ENCODE measurements at regions not wholly inside any gene's neighbourhood (a gene's known extent, or its start where the extent isn't known, plus 50 kb on each side); places are given as distances from the start of the nearest gene placed in this dataset.
"Not testable (repeated sequence)": the region's sequence is repeated elsewhere in the genome, so short reads cannot be mapped to it uniquely, and the experiment has no call there.

DNA sequence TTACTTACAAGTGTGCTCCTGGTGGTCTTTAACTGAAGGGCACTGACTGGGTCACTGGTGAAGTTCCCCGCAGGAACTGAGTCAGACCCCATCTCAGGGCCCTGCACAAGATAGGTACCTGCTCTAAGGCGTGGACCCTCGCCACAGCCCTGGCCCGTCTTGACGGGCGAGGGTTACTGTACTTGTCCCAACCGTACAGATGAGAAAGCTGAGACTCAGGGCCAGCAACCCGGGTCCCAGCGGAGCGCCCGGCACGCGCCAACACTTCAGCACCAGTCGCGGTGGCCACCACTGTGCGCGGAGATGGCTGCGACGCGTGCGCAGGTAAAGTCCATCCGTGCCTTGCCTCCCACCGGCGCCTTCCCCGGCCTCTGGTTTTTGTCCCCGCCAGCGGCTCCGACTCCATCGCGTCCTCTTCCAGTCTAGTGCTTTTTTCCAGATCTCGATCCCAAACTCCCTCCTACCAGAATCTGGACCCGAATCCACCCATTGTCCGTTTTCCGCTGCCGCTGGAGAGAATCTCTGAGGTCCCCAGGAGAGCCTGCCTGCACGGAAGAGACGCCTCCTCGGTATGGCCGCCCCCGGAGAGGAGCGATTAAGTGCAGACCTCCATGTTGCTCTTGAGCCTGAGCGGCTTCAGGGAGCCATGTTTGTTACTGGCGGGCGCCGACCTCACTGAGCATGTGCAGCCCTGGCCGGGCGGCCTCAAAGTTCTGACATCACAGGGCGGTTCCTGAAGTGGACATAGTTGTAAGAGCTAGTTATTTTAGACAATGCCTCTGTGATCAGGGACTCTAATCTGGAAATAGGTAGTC, 1707.8 kb downstream of the SPATA31A7 start:
- Histone ChIP-seq H3K27ac (replicated peaks) (peak overlapping the region; percentile 86), H3K4me3 (replicated peaks; ENCODE audit: insufficient read depth, low read length) (peak overlapping the region; percentile 38)
- TF ChIP-seq, protein P1, sequence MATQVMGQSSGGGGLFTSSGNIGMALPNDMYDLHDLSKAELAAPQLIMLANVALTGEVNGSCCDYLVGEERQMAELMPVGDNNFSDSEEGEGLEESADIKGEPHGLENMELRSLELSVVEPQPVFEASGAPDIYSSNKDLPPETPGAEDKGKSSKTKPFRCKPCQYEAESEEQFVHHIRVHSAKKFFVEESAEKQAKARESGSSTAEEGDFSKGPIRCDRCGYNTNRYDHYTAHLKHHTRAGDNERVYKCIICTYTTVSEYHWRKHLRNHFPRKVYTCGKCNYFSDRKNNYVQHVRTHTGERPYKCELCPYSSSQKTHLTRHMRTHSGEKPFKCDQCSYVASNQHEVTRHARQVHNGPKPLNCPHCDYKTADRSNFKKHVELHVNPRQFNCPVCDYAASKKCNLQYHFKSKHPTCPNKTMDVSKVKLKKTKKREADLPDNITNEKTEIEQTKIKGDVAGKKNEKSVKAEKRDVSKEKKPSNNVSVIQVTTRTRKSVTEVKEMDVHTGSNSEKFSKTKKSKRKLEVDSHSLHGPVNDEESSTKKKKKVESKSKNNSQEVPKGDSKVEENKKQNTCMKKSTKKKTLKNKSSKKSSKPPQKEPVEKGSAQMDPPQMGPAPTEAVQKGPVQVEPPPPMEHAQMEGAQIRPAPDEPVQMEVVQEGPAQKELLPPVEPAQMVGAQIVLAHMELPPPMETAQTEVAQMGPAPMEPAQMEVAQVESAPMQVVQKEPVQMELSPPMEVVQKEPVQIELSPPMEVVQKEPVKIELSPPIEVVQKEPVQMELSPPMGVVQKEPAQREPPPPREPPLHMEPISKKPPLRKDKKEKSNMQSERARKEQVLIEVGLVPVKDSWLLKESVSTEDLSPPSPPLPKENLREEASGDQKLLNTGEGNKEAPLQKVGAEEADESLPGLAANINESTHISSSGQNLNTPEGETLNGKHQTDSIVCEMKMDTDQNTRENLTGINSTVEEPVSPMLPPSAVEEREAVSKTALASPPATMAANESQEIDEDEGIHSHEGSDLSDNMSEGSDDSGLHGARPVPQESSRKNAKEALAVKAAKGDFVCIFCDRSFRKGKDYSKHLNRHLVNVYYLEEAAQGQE (IDR thresholded peaks at IDR 0.05; ENCODE audit: insufficient replicate concordance, low read depth): peak; percentile 65
- H3K27me3 ChIP-seq (ENCODE audit: insufficient read depth, poor library complexity, severe bottlenecking): not testable (repeated sequence)
- peak; percentile 33 to 50 for DNase-seq (ENCODE audit: low read depth in 1 of 2, low spot score in 1 of 2)

DNA sequence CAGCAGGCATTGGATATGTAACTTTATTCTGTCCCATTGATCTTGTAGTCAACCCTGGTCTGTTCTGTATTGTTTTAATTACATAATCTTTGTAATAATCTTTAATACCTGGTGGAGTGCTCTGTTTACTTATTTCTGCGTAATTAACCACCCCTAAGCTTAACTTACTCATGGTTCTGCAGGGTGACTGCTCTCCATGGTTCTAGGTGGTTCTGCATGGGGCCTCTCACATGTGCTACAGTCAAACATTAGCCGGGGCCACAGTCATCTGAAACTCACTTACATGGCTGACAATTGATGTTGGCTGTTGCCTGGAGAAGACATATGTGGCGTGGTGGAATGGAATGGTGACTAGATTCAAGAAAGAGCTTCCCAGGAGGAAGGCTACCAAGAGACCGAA, 1709.8 kb downstream of the SPATA31A7 start:
- TF ChIP-seq, protein P1 (IDR thresholded peaks at IDR 0.05; ENCODE audit: insufficient replicate concordance, low read depth): peak; percentile 57
- not testable (repeated sequence) for H3K4me3 ChIP-seq (replicated peaks; ENCODE audit: insufficient read depth, low read length); H3K27me3 ChIP-seq (ENCODE audit: insufficient read depth, poor library complexity, severe bottlenecking); DNase-seq (ENCODE audit: low read depth in 1 of 2, low spot score in 1 of 2); H3K27ac ChIP-seq (replicated peaks)

DNA sequence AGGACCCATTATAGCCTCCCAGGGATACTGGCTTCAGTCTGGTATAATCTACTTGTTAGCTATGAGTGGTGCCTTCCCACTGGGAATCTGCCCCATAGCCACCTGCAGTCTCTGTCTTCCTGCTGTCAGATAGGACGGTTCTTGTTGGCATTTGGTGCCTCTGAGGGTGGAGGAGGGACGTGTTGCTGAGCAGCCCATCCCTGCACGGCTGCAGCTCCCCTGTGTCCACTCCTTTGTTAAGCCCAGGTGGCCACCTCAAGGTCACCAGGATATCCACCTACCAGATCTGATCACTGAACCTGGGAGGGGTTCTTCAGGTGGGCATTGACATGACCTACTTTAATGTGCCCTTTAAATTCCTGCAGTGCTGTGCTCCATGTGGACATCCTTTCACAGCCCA, 1714.2 kb downstream of the SPATA31A7 start:
- H3K4me3 ChIP-seq (replicated peaks; ENCODE audit: insufficient read depth, low read length); H3K27ac ChIP-seq (replicated peaks); DNase-seq (ENCODE audit: low read depth in 1 of 2, low spot score in 1 of 2); H3K27me3 ChIP-seq (ENCODE audit: insufficient read depth, poor library complexity, severe bottlenecking): not testable (repeated sequence)

DNA sequence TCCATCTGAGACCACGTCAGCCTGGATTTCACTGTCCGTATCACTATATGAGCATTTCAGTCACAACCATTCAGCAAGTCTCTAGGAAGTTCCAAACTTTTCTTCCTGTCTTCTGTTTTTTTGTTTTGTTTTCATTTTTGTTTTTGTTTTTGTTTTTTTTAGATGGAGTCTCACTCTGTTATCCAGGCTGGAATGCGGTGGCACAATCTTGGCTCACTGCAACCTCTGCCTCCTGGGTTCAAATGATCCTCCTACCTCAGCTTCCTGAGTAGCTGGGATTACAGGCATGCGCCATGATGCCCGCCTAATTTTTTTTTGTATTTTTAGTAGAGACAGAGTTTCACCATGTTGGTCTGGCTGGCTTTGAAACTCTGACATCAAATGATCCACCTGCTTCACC, 1715.9 kb downstream of the SPATA31A7 start:
- not testable (repeated sequence) for DNase-seq (ENCODE audit: low read depth in 1 of 2, low spot score in 1 of 2); H3K27me3 ChIP-seq (ENCODE audit: insufficient read depth, poor library complexity, severe bottlenecking); H3K27ac ChIP-seq (replicated peaks); H3K4me3 ChIP-seq (replicated peaks; ENCODE audit: insufficient read depth, low read length)

DNA sequence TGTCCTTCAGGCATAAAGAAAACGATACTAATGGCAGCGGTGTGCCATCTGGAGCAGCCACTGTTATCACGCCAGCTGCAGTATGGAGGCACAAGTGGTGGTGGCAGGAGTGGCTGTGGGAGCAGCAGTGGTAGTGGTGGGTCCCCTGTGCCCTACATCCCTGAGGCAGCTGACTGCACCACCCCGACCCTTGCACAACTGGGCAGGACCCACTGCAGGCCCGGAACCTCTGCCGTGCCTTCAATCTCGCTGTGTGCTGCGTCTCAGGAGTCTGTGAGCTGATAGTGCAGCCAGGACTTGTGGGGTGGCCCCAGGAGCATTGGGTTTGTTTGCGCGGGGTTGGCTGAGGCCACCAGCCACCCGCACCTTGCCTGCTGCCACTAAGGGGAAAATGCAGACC, 1718.0 kb downstream of the SPATA31A7 start:
- not testable (repeated sequence) for H3K4me3 ChIP-seq (replicated peaks; ENCODE audit: insufficient read depth, low read length); H3K27ac ChIP-seq (replicated peaks); DNase-seq (ENCODE audit: low read depth in 1 of 2, low spot score in 1 of 2); H3K27me3 ChIP-seq (ENCODE audit: insufficient read depth, poor library complexity, severe bottlenecking)

DNA sequence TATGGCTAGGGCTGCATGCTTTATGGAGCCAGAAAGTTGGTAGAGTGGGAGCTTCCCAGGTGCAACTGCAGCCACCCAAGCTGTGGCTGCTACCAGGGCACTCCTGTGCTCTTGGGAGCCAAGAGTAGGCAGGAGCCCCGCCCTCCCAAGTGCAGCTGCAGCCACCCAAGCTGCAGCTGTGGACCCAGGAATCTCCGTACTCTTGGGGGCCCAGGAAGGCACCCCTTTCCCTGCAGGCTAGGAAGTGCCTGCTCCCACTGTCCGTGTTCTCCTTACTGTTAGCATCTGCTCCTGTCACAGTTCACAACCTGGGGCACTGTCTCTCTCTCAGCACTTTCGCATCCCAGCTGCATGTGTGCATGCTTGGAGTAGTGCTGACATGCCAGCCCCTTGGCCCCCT, 1718.4 kb downstream of the SPATA31A7 start:
- H3K4me3 ChIP-seq (replicated peaks; ENCODE audit: insufficient read depth, low read length); H3K27me3 ChIP-seq (ENCODE audit: insufficient read depth, poor library complexity, severe bottlenecking); DNase-seq (ENCODE audit: low read depth in 1 of 2, low spot score in 1 of 2); H3K27ac ChIP-seq (replicated peaks): not testable (repeated sequence)

DNA sequence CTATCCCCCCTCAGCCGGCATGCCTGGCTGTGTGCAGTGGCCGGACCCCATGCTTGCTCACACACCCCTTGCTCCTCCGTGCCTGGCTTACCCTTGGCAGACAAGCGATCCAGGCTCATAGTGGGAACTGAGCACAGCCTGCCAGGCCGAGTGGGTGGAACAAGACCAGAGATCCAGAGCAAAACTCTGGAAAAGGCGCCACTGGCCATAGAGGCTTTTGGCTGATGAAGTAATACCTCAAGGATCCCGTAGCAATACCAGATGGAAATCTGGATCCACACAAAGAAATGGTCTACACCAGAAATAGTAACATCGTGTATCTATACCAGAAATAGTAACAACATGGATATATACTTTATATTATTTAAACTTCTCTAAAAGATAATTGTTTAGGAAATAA, 1719.6 kb downstream of the SPATA31A7 start:
- not testable (repeated sequence) for H3K27ac ChIP-seq (replicated peaks); H3K4me3 ChIP-seq (replicated peaks; ENCODE audit: insufficient read depth, low read length); H3K27me3 ChIP-seq (ENCODE audit: insufficient read depth, poor library complexity, severe bottlenecking); DNase-seq (ENCODE audit: low read depth in 1 of 2, low spot score in 1 of 2)

DNA sequence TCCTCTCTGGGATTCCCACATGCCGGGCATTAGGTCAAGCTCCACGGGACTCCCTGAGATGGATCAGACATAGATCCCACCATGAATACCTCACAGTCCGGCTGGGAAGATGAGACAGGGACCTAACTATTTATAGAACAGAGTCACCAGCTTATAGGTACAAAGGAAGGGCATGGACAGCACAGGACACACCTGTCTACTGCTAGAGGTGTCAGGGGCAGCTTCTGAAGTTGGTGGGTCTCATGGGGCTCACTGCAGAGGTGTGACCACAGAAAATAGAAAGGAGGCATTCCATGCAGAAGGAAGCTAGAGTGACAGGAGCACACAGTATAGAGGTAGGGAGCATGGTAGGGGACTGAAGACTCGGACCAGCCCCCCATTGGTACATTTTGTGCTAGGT, 1722.4 kb downstream of the SPATA31A7 start:
- DNase-seq (ENCODE audit: low read depth in 1 of 2, low spot score in 1 of 2); H3K4me3 ChIP-seq (replicated peaks; ENCODE audit: insufficient read depth, low read length); H3K27me3 ChIP-seq (ENCODE audit: insufficient read depth, poor library complexity, severe bottlenecking); H3K27ac ChIP-seq (replicated peaks): not testable (repeated sequence)

DNA sequence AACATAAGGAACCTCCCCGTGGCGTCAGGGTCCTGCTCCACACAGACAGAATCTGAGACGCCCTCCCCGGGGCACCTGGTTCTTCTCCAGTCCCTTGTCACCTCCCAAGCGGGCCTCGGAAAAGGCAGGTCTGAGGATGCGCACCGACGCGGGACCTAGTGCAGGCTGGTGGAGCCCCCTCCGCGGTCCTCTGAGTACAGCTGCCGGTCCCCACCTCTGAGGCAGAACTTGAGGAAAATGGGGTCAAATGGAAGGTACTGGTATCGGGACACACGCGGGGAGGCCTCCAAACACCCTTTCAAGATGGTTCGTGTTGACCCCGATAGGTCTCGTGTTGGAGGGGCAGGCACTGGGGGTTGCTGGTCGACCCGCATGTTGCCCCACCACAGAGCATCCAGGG, 1725.3 kb downstream of the SPATA31A7 start:
- not testable (repeated sequence) for H3K27me3 ChIP-seq (ENCODE audit: insufficient read depth, poor library complexity, severe bottlenecking); DNase-seq (ENCODE audit: low read depth in 1 of 2, low spot score in 1 of 2); H3K27ac ChIP-seq (replicated peaks)
- peak overlapping the region; percentile 28 for H3K4me3 ChIP-seq (replicated peaks; ENCODE audit: insufficient read depth, low read length)

DNA sequence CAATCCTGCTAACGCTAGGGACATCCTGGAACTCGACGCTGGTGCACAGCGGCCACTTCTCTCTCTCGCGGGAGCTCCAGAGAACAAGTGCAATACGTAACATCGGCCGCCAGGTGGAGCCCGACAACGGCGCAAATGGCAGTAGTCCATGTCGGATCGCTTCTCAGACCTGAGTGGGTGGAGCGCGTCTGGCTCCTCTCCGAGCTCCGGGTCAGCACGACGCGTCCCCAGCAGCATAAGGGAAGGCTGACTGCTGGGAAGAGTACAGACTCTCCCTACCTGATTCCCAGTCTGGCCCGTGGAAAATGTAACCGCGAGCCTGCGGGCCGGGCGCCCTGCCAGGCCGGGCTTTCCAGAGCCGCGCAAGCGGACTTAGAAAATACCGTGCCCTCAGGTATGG, 1725.8 kb downstream of the SPATA31A7 start:
- not testable (repeated sequence) for DNase-seq (ENCODE audit: low read depth in 1 of 2, low spot score in 1 of 2); H3K27ac ChIP-seq (replicated peaks); H3K4me3 ChIP-seq (replicated peaks; ENCODE audit: insufficient read depth, low read length); H3K27me3 ChIP-seq (ENCODE audit: insufficient read depth, poor library complexity, severe bottlenecking)

DNA sequence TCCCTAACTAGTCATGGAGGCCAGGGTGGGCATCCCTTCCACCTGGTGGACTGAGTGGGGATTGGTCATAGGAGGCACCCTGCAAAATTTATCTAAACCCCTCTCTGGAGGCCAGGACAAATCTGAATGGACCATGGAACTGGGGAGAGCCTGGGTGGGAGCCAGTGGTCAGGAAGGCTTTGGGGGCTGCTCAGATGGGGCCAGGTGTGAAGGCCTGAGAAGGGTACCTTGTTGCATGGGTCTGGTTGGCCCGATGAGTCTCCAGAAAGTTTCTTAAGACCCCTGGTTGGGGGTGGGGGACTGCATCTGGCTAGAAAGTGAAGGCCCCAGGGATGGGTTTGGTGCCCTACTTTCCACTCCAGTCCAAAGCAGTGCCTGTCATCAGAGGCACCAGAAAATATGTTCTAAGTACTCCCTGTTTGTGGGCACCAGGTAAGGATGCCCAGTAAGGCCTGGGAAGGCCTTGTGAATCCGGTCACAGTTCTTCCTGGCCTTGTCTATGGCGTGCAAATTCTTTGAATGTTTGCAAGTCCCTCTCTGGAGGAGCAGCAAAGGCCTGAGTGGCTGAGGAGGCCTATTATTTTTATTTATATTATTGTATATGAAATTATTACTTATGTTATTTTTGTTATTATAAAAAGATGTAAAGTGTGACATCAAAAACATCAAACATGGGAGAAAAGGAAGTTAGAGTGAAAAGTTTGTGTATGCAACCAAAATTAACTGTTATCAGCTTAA, 1729.0 kb downstream of the SPATA31A7 start:
- not testable (repeated sequence) for DNase-seq (ENCODE audit: low read depth in 1 of 2, low spot score in 1 of 2); H3K27me3 ChIP-seq (ENCODE audit: insufficient read depth, poor library complexity, severe bottlenecking); H3K27ac ChIP-seq (replicated peaks); H3K4me3 ChIP-seq (replicated peaks; ENCODE audit: insufficient read depth, low read length)

All from HL-60 (cell line).